ENCODE measurements at regions not wholly inside any gene's neighbourhood (a gene's known extent, or its start where the extent isn't known, plus 50 kb on each side); places are given as distances from the start of the nearest gene placed in this dataset.

DNA sequence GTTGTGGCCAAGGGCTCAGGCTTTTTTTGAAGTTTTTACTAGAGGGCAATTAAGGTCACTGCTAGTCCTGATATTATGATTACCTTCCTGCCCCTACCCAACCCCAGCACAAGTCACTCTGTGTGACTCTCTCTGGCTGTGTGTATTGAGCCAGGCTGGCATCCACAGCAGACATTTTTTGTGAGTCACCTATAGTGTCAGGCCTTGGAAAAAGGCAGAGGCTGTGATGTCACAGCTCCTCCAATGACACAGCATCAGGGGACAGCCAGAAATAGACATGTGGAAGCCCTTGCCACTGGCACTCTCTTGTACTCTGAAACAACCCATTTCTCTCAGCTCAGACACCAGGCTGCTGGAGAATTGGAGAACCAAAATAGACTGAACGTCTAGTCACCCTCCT, 145.4 kb downstream of the NMUR2 start:
- Histone ChIP-seq H3K9ac (no peak overlapping the region), H3K36me3 (no peaks in the 10 kb centered on the region), H3K27ac (no peak overlapping the region), H3K4me1 (peaks cover 12% of the 10 kb centered on the region), H3K4me3 (no peak overlapping the region), H3K9me3 (ENCODE audit: low read depth) (no peaks in the 10 kb centered on the region), H3K79me2 (ENCODE audit: low read depth) (no peaks in the 10 kb centered on the region), H3K4me2 (no peak overlapping the region), H3K27me3 (peaks cover 70% of the 10 kb centered on the region), H2AFZ (replicated peaks) (no peak overlapping the region), H4K20me1 (ENCODE audit: low read depth) (no peaks in the 10 kb centered on the region), H3F3A (ENCODE audit: low read depth) (peaks cover 10% of the 10 kb centered on the region)
- DNase-seq (ENCODE audit: low spot score): no peak
- no peak overlapping the region for H3K27ac Mint-ChIP-seq
- H3K9me3 Mint-ChIP-seq: no peaks in the 10 kb centered on the region
- no peak overlapping the region for H3K4me3 Mint-ChIP-seq
- peaks cover 2% of the 10 kb centered on the region for H3K27me3 Mint-ChIP-seq (ENCODE audit: insufficient read depth, low read depth)
- no peaks in the 10 kb centered on the region for H3K36me3 Mint-ChIP-seq
- TF ChIP-seq EZH2phosphoT487 (IDR thresholded peaks at IDR 0.05) (no peak), EZH2 (IDR thresholded peaks at IDR 0.05) (no peak), CTCF (IDR thresholded peaks at IDR 0.05) (no peak)
- peaks cover 8% of the 10 kb centered on the region for H3K4me1 Mint-ChIP-seq

DNA sequence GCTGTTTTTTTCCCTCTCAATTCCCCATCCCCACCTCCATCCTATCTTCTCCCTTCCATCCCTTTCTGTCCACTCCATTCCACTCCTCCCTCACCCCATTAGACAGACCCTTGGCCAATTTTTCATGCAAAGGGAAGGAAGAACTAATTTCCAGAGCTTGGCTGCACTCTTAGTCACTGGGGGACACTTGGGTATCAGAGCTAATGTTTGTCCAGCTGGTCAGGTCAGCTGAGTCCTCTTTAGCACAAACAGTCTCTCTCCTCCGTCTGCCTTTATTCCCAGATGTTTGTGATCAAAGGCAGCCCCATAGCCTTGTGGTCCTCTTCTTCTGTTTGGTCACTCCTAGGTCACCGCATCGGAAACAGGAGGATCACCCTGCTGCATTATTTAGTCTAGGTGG, 148.5 kb downstream of the NMUR2 start:
- Histone ChIP-seq H4K20me1 (ENCODE audit: low read depth) (no peaks in the 10 kb centered on the region), H3K36me3 (no peaks in the 10 kb centered on the region), H3K27me3 (peaks cover 39% of the 10 kb centered on the region), H3K9me3 (ENCODE audit: low read depth) (no peaks in the 10 kb centered on the region), H3F3A (ENCODE audit: low read depth) (no peaks in the 10 kb centered on the region), H3K4me1 (no peaks in the 10 kb centered on the region), H3K4me3 (no peak overlapping the region), H3K79me2 (ENCODE audit: low read depth) (no peaks in the 10 kb centered on the region), H3K9ac (no peak overlapping the region), H3K4me2 (no peak overlapping the region), H2AFZ (replicated peaks) (no peak overlapping the region), H3K27ac (no peak overlapping the region)
- no peak for DNase-seq (ENCODE audit: low spot score)
- H3K4me1 Mint-ChIP-seq: no peaks in the 10 kb centered on the region
- H3K4me3 Mint-ChIP-seq: no peak overlapping the region
- TF ChIP-seq CTCF (IDR thresholded peaks at IDR 0.05) (no peak), EZH2 (IDR thresholded peaks at IDR 0.05) (no peak), EZH2phosphoT487 (IDR thresholded peaks at IDR 0.05) (no peak)
- no peaks in the 10 kb centered on the region for H3K9me3 Mint-ChIP-seq
- peaks cover 2% of the 10 kb centered on the region for H3K27me3 Mint-ChIP-seq (ENCODE audit: insufficient read depth, low read depth)
- H3K27ac Mint-ChIP-seq: no peak overlapping the region
- no peaks in the 10 kb centered on the region for H3K36me3 Mint-ChIP-seq

DNA sequence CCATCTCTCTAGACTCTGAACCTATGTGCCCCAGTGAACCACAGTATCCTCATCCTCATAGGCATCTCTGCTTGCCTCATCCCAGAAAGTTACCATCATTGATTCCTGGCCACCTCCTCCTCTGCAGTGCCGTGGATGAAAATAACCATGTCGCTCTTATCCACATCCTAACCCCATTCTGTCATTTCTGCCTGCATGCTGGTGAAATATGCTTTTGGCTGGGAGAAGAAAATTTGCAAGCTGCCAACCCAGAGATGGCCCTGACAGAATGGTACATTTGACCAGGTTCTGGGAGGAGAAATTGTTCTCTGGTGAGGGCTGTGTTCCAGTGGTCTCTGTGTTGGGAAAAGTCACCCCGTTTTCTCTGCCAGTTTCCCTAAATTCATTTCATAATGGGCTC, 149.7 kb downstream of the NMUR2 start:
- Mint-ChIP-seq H3K9me3 (no peaks in the 10 kb centered on the region), H3K4me1 (no peaks in the 10 kb centered on the region), H3K4me3 (no peak overlapping the region), H3K27ac (no peak overlapping the region), H3K27me3 (ENCODE audit: insufficient read depth, low read depth) (peaks cover 4% of the 10 kb centered on the region), H3K36me3 (no peaks in the 10 kb centered on the region)
- no peaks in the 10 kb centered on the region for H3F3A ChIP-seq (ENCODE audit: low read depth)
- H3K9ac ChIP-seq: no peak overlapping the region
- H3K4me3 ChIP-seq: no peak overlapping the region
- H3K4me2 ChIP-seq: no peak overlapping the region
- TF ChIP-seq EZH2phosphoT487 (IDR thresholded peaks at IDR 0.05) (no peak), EZH2 (IDR thresholded peaks at IDR 0.05) (no peak), CTCF (IDR thresholded peaks at IDR 0.05) (no peak)
- no peak overlapping the region for H3K27ac ChIP-seq
- no peak for DNase-seq (ENCODE audit: low spot score)
- no peaks in the 10 kb centered on the region for H4K20me1 ChIP-seq (ENCODE audit: low read depth)
- no peaks in the 10 kb centered on the region for H3K4me1 ChIP-seq
- H3K9me3 ChIP-seq (ENCODE audit: low read depth): no peaks in the 10 kb centered on the region
- no peaks in the 10 kb centered on the region for H3K36me3 ChIP-seq
- H3K79me2 ChIP-seq (ENCODE audit: low read depth): no peaks in the 10 kb centered on the region
- H3K27me3 ChIP-seq: peaks cover 27% of the 10 kb centered on the region
- no peak overlapping the region for H2AFZ ChIP-seq (replicated peaks)
